GM21825 (cell line): ENCODE measurements at regions not wholly inside any gene's neighbourhood (a gene's known extent, or its start where the extent isn't known, plus 50 kb on each side); places are given as distances from the start of the nearest gene placed in this dataset.

Experiments used
- ATAC-seq: cut with Tn5 transposase; IDR thresholded peaks from one replicate; pipeline ENCODE4 v1.9.1; 2021; ENCODE audit warnings: mild to moderate bottlenecking, moderate library complexity; ENCODE audit not compliant: unreplicated experiment

- ATAC-seq: no peak
These were observed 404.6 kb downstream of the EFNA5 start for GRCh38 chr5:107266100-107266499.

- no peak for ATAC-seq
These were observed 405.5 kb downstream of the EFNA5 start for GRCh38 chr5:107265193-107265592.

GRCh38 chr5:107263387-107264018 lies 407.2 kb downstream of the EFNA5 start:
- ATAC-seq: no peak

- ATAC-seq: no peak
These were observed 412.7 kb downstream of the EFNA5 start for GRCh38 chr5:107257885-107258520.

- no peak for ATAC-seq
These were observed 415.9 kb downstream of the EFNA5 start for GRCh38 chr5:107254902-107255234.

GRCh38 chr5:107254214-107254901 lies 416.4 kb downstream of the EFNA5 start:
- ATAC-seq: no peak

- no peak for ATAC-seq
These were observed 417.5 kb downstream of the EFNA5 start for GRCh38 chr5:107253246-107253645.

- ATAC-seq: no peak
These were observed 419.6 kb downstream of the EFNA5 start for GRCh38 chr5:107251151-107251550.

GRCh38 chr5:107248066-107248695 lies 422.6 kb downstream of the EFNA5 start:
- no peak for ATAC-seq

- ATAC-seq: no peak
These were observed 423.3 kb downstream of the EFNA5 start for GRCh38 chr5:107247427-107247826.

GRCh38 chr5:107243220-107243579 lies 427.5 kb downstream of the EFNA5 start:
- no peak for ATAC-seq

GRCh38 chr5:107242411-107243219 lies 428.1 kb downstream of the EFNA5 start:
- no peak for ATAC-seq

- no peak for ATAC-seq
These were observed 428.9 kb downstream of the EFNA5 start for GRCh38 chr5:107241841-107242240.

- ATAC-seq: no peak
These were observed 435.6 kb downstream of the EFNA5 start for GRCh38 chr5:107235167-107235566.

- ATAC-seq: no peak
These were observed 437.9 kb downstream of the EFNA5 start for GRCh38 chr5:107232788-107233187.

GRCh38 chr5:107232293-107232692 lies 438.4 kb downstream of the EFNA5 start:
- no peak for ATAC-seq

- no peak for ATAC-seq
These were observed 439.5 kb downstream of the EFNA5 start for GRCh38 chr5:107231191-107231590.

GRCh38 chr5:107230367-107230766 lies 440.4 kb downstream of the EFNA5 start:
- no peak for ATAC-seq

- no peak for ATAC-seq
These were observed 442.5 kb downstream of the EFNA5 start for GRCh38 chr5:107228226-107228625.

- no peak for ATAC-seq
These were observed 446.5 kb downstream of the EFNA5 start for GRCh38 chr5:107224272-107224671.

GRCh38 chr5:107223066-107223465 lies 447.7 kb downstream of the EFNA5 start:
- ATAC-seq: no peak
